Liver (tissue), 8 donors: ENCODE measurements at regions not wholly inside any gene's neighbourhood (a gene's known extent, or its start where the extent isn't known, plus 50 kb on each side); places are given as distances from the start of the nearest gene placed in this dataset.

Experiments used
- DNase-seq: peaks from one replicate; pipeline ENCODE4 v3.0.0-alpha.2; 2017; ENCODE audit warnings: low spot score
- H3K27ac ChIP-seq, 2 donors: one replicate each; pipeline ENCODE4 v1.7.0; 2013; ENCODE audit warnings: inconsistent platforms in 2 of 2, low read length in 2 of 2, control low read depth in 1 of 2, low read depth in 1 of 2, mild to moderate bottlenecking in 1 of 2
- H3K27me3 ChIP-seq, 4 donors: one replicate each; pipeline versions ENCODE4 v1.6.1 to v1.7.0; 2013; ENCODE audit warnings: low read length in 3 of 4, inconsistent platforms in 1 of 4, mild to moderate bottlenecking in 1 of 4, moderate library complexity in 1 of 4; ENCODE audit not compliant: control insufficient read depth in 4 of 4, insufficient read depth in 4 of 4
- H3K36me3 ChIP-seq, 4 donors: one replicate each; pipeline versions ENCODE4 v1.6.1 to v1.7.0; 2013; ENCODE audit warnings: low read length in 3 of 4, mild to moderate bottlenecking in 3 of 4, low read depth in 1 of 4, moderate library complexity in 1 of 4; ENCODE audit not compliant: control insufficient read depth in 4 of 4, insufficient read depth in 3 of 4
- H3K4me1 ChIP-seq, 4 donors: one replicate each; pipeline versions ENCODE4 v1.6.1 to v1.7.0; 2013; ENCODE audit warnings: low read length in 3 of 4, mild to moderate bottlenecking in 3 of 4, moderate library complexity in 1 of 4; ENCODE audit not compliant: control insufficient read depth in 4 of 4, insufficient read depth in 4 of 4
- H3K4me3 ChIP-seq, 3 donors: one replicate each; pipeline versions ENCODE4 v1.6.1 to v1.7.0; 2013; ENCODE audit warnings: low read length in 3 of 3, control low read depth in 1 of 3, low read depth in 1 of 3, mild to moderate bottlenecking in 1 of 3
- H3K9ac ChIP-seq, 2 donors: one replicate each; pipeline ENCODE4 v1.7.0; 2013; ENCODE audit warnings: low read length in 2 of 2, mild to moderate bottlenecking in 2 of 2, moderate library complexity in 2 of 2, control low read depth in 1 of 2, low read depth in 1 of 2
- H3K9me3 ChIP-seq, 4 donors: one replicate each; pipeline versions ENCODE4 v1.6.1 to v1.7.0; 2013; ENCODE audit warnings: low read length in 3 of 4; ENCODE audit not compliant: control insufficient read depth in 4 of 4
- ATF3 ChIP-seq: IDR thresholded peaks from 2 replicates; pipeline ENCODE4 v1.6.1; 2016; ENCODE audit warnings: antibody characterized with exemption
- CTCF ChIP-seq: fragments of 150-350 bp; IDR thresholded peaks from 2 replicates; pipeline ENCODE4 v1.5.1; 2017; ENCODE audit warnings: improper control_type of control experiment, low read depth, low read length; ENCODE audit not compliant: missing input control
- EGR1 ChIP-seq, 2 donors: IDR thresholded peaks; 2 replicates each; pipeline ENCODE4 v1.6.1; 2016 to 2018; ENCODE audit warnings: antibody characterized with exemption in 2 of 2, low read depth in 2 of 2
- FOXA1 ChIP-seq: IDR thresholded peaks from 2 replicates; pipeline ENCODE4 v1.6.1; 2016; ENCODE audit warnings: antibody characterized with exemption
- FOXA2 ChIP-seq: IDR thresholded peaks from 2 replicates; pipeline ENCODE4 v1.6.1; 2016; ENCODE audit warnings: antibody characterized with exemption
- GABPA ChIP-seq, 2 donors: IDR thresholded peaks in 1 of 2; conservative IDR thresholded peaks in 1 of 2; 2 replicates each; pipeline ENCODE4 v1.6.1; 2016; ENCODE audit warnings: antibody characterized with exemption in 2 of 2, mild to moderate bottlenecking in 1 of 2, moderate library complexity in 1 of 2
- HNF4A ChIP-seq, 2 donors: conservative IDR thresholded peaks; 2 replicates each; pipeline ENCODE4 v1.6.1; 2016; ENCODE audit warnings: antibody characterized with exemption in 2 of 2, mild to moderate bottlenecking in 2 of 2
- HNF4G ChIP-seq: IDR thresholded peaks from 2 replicates; pipeline ENCODE4 v1.6.1; 2016; ENCODE audit warnings: antibody characterized with exemption
- JUND ChIP-seq, 2 donors: IDR thresholded peaks; 2 replicates each; pipeline ENCODE4 v1.6.1; 2016; ENCODE audit warnings: antibody characterized with exemption in 2 of 2
- MAX ChIP-seq: IDR thresholded peaks from 2 replicates; pipeline ENCODE4 v1.6.1; 2016; ENCODE audit warnings: antibody characterized with exemption
- NR2F2 ChIP-seq: IDR thresholded peaks from 2 replicates; pipeline ENCODE4 v1.6.1; 2016; ENCODE audit warnings: antibody characterized with exemption
- RAD21 ChIP-seq, 2 donors: IDR thresholded peaks; 2 replicates each; pipeline ENCODE4 v1.6.1; 2016; ENCODE audit warnings: antibody characterized with exemption in 2 of 2, mild to moderate bottlenecking in 2 of 2
- RXRA ChIP-seq, 2 donors: IDR thresholded peaks; 2 replicates each; pipeline ENCODE4 v1.6.1; 2017 to 2018; ENCODE audit warnings: antibody characterized with exemption in 2 of 2, mild to moderate bottlenecking in 1 of 2
- TAF1 ChIP-seq: conservative IDR thresholded peaks from 2 replicates; pipeline ENCODE4 v1.6.1; 2016; ENCODE audit warnings: antibody characterized with exemption, mild to moderate bottlenecking
- YY1 ChIP-seq: IDR thresholded peaks from 2 replicates; pipeline ENCODE4 v1.6.1; 2016; ENCODE audit warnings: antibody characterized with exemption, mild to moderate bottlenecking
- ZBTB33 ChIP-seq: IDR thresholded peaks from 2 replicates; pipeline ENCODE4 v1.6.1; 2016; ENCODE audit warnings: antibody characterized with exemption
- WGBS: extraction: QIAGEN DNeasy Blood & Tissue Kit; methylation state at CpG from one replicate; pipeline ENCODE4 v1.1.7; 2013; 5-methylcytosine and 5-hydroxymethylcytosine counted together
- donor health status: healthy.
- donor health status: healthy.
- donor health status: healthy.
- donor health status: healthy.
- donor health status: healthy.

- TF ChIP-seq NR2F2 (no peak), MAX (no peak), GABPA (IDR thresholded peaks at IDR 0.05 in 1 of 2, conservative IDR thresholded peaks at IDR 0.05 in 1 of 2) (no peak), RAD21 (IDR thresholded peaks at IDR 0.05) (no peak), FOXA1 (no peak), CTCF (no peak), JUND (IDR thresholded peaks at IDR 0.05) (no peak), ZBTB33 (no peak), TAF1 (no peak), RXRA (IDR thresholded peaks at IDR 0.05) (no peak), EGR1 (IDR thresholded peaks at IDR 0.05; ENCODE audit: low read depth in 2 of 2) (no peak), HNF4G (no peak), YY1 (no peak), FOXA2 (no peak)
- no peaks in the 10 kb centered on the region for H3K9me3 ChIP-seq
These were observed 155.7 kb upstream of the HEY2 start for GRCh38 chr6:125593746-125594145.

GRCh38 chr6:125596020-125596419 lies 153.4 kb upstream of the HEY2 start:
- no peak overlapping the region for H3K9ac ChIP-seq
- WGBS: 92% methylated on average over 3 of the region's 3 CpGs

More at GRCh38 chr6:125593746-125594145, 155.7 kb upstream of the HEY2 start:
- H3K36me3 ChIP-seq: no peaks in the 10 kb centered on the region
- no peak for DNase-seq
- no peak overlapping the region for H3K27ac ChIP-seq
- H3K4me1 ChIP-seq: no peaks in the 10 kb centered on the region
- H3K27me3 ChIP-seq: no peaks in the 10 kb centered on the region
- no peak overlapping the region for H3K9ac ChIP-seq
- H3K4me3 ChIP-seq: no peak overlapping the region

More at GRCh38 chr6:125596020-125596419, 153.4 kb upstream of the HEY2 start:
- Histone ChIP-seq H3K36me3 (no peaks in the 10 kb centered on the region), H3K27me3 (no peaks in the 10 kb centered on the region), H3K9me3 (no peaks in the 10 kb centered on the region), H3K4me3 (no peak overlapping the region), H3K4me1 (no peaks in the 10 kb centered on the region), H3K27ac (no peak overlapping the region)
- no peak for TF ChIP-seq TAF1
- no peak for TF ChIP-seq YY1
- TF ChIP-seq RXRA (IDR thresholded peaks at IDR 0.05): no peak
- no peak for TF ChIP-seq MAX
- TF ChIP-seq ATF3: no peak
- TF ChIP-seq FOXA2: no peak
- no peak for TF ChIP-seq HNF4G
- no peak for TF ChIP-seq HNF4A (conservative IDR thresholded peaks at IDR 0.05)
- TF ChIP-seq FOXA1: no peak
- TF ChIP-seq RAD21 (IDR thresholded peaks at IDR 0.05): no peak
- DNase-seq: no peak
